Uterus (tissue), 2 donors: ENCODE measurements at regions not wholly inside any gene's neighbourhood (a gene's known extent, or its start where the extent isn't known, plus 50 kb on each side); places are given as distances from the start of the nearest gene placed in this dataset.

Experiments
- POLR2A ChIP-seq, 2 donors: fragments of 450-650 bp; IDR thresholded peaks; one replicate each; pipeline ENCODE4 v1.6.1; 2016; ENCODE audit warnings: antibody characterized with exemption in 2 of 2, mild to moderate bottlenecking in 1 of 2, moderate library complexity in 1 of 2
- TF ChIP-seq, protein P1 (sequence below), 4 experiments: fragments of 200-600 bp in 2 of 4; fragments of 450-650 bp in 2 of 4; sonication (generic) in 2 of 4; IDR thresholded peaks; one replicate each; pipeline ENCODE4 v1.5.1; 2016 to 2019; ENCODE audit warnings: antibody characterized with exemption in 4 of 4, mild to moderate bottlenecking in 2 of 4, moderate library complexity in 1 of 4

DNA sequence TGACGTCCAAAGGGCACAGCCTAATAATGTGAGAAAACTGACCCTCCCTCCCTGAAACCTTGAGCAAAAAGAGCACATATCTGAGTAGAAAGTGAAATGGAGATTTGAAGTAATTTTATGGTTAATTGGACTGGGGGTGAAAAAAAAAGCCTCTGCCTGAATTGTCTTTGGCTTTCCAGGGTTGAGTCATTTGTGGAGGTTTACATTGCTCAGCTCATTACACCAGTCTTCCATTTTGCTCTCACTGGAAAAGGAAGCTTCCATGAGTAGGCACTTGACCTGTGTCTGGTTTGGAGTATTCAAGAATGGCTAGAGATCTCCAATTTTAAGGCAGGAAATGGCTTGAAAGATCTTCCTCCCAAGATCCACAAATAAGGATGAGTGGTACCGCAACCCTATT is 273.9 kb downstream of the PDCD6IP start:
- TF ChIP-seq, protein P1, sequence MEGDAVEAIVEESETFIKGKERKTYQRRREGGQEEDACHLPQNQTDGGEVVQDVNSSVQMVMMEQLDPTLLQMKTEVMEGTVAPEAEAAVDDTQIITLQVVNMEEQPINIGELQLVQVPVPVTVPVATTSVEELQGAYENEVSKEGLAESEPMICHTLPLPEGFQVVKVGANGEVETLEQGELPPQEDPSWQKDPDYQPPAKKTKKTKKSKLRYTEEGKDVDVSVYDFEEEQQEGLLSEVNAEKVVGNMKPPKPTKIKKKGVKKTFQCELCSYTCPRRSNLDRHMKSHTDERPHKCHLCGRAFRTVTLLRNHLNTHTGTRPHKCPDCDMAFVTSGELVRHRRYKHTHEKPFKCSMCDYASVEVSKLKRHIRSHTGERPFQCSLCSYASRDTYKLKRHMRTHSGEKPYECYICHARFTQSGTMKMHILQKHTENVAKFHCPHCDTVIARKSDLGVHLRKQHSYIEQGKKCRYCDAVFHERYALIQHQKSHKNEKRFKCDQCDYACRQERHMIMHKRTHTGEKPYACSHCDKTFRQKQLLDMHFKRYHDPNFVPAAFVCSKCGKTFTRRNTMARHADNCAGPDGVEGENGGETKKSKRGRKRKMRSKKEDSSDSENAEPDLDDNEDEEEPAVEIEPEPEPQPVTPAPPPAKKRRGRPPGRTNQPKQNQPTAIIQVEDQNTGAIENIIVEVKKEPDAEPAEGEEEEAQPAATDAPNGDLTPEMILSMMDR (IDR thresholded peaks at IDR 0.05), result no peak
- no peak for TF ChIP-seq POLR2A (IDR thresholded peaks at IDR 0.05)
